IMR-90 (cell line): ENCODE measurements at regions not wholly inside any gene's neighbourhood (a gene's known extent, or its start where the extent isn't known, plus 50 kb on each side); places are given as distances from the start of the nearest gene placed in this dataset.

Experiments
- ATAC-seq: fragments of 200-7000 bp; cut with Tn5 transposase; 2 replicates; pipeline ENCODE4 v1.9.1; 2020; ENCODE audit warnings: low read depth, mild to moderate bottlenecking, moderate library complexity
- BruUV-seq: library from RNA; stranded (reverse); fragments of 400-500 nt; replicated peaks from 2 replicates; lab custom pipeline; 2021; lab: Mats Ljungman, UMichigan
- CTCF ChIA-PET: fragments of 300-600 bp; formaldehyde crosslinking; extraction: SDS; loops from one replicate; lab custom pipeline; 2021; ENCODE audit warnings: antibody characterized with exemption; lab: Yijun Ruan, JAX
- POLR2A ChIA-PET: fragments of 300-600 bp; sonication (Branson Sonifier 250); formaldehyde crosslinking; loops from one replicate; lab custom pipeline; 2022; ENCODE audit warnings: antibody characterized with exemption; ENCODE audit not compliant: unreplicated experiment; lab: Charles Lee
- DNase-seq: peaks from one replicate; pipeline ENCODE4 v3.0.0; 2013
- H2AFZ ChIP-seq: replicated peaks from 2 replicates; pipeline ENCODE3; 2013; ENCODE audit warnings: low read length, mild to moderate bottlenecking; ENCODE audit not compliant: poor library complexity
- H2AK5ac ChIP-seq: 2 replicates; pipeline ENCODE4 v1.6.1; 2013; ENCODE audit warnings: low read depth, low read length, inconsistent platforms
- H2AK9ac ChIP-seq: replicated peaks from 2 replicates; pipeline ENCODE3; 2013; ENCODE audit warnings: mild to moderate bottlenecking, low read depth, low read length, moderate library complexity; ENCODE audit not compliant: poor library complexity
- H2BK120ac ChIP-seq: 2 replicates; pipeline ENCODE4 v1.6.1; 2013; ENCODE audit warnings: low read depth, low read length, inconsistent platforms
- H2BK15ac ChIP-seq: 3 replicates; pipeline ENCODE4 v1.6.1; 2013; ENCODE audit warnings: low read depth, low read length, inconsistent platforms
- H2BK20ac ChIP-seq: 2 replicates; pipeline ENCODE4 v1.6.1; 2013; ENCODE audit warnings: low read depth, mild to moderate bottlenecking, inconsistent platforms, low read length, moderate library complexity
- H2BK5ac ChIP-seq: 2 replicates; pipeline ENCODE4 v1.6.1; 2013; ENCODE audit warnings: mild to moderate bottlenecking, low read depth, low read length, inconsistent platforms; ENCODE audit not compliant: poor library complexity, severe bottlenecking
- H3K14ac ChIP-seq: replicated peaks from 2 replicates; pipeline ENCODE4 v1.6.1; 2013; ENCODE audit warnings: low read depth, low read length, inconsistent platforms
- H3K18ac ChIP-seq: 2 replicates; pipeline ENCODE4 v1.6.1; 2013; ENCODE audit warnings: low read depth, low read length, control low read depth
- H3K23ac ChIP-seq: 2 replicates; pipeline ENCODE4 v1.6.1; 2013; ENCODE audit warnings: low read depth, low read length, inconsistent platforms
- H3K27ac ChIP-seq: 2 replicates; pipeline ENCODE4 v1.5.1; 2013; ENCODE audit warnings: mild to moderate bottlenecking, control low read depth, low read length; ENCODE audit not compliant: insufficient read depth
- H3K27me3 ChIP-seq: 2 replicates; pipeline ENCODE4 v1.6.1; 2013; ENCODE audit warnings: low read length; ENCODE audit not compliant: control insufficient read depth, insufficient read depth
- H3K36me3 ChIP-seq: 2 replicates; pipeline ENCODE4 v1.6.1; 2013; ENCODE audit warnings: low read length, mixed read lengths; ENCODE audit not compliant: control insufficient read depth, insufficient read depth
- H3K4ac ChIP-seq: 2 replicates; pipeline ENCODE4 v1.6.1; 2013; ENCODE audit warnings: low read depth, low read length, inconsistent platforms
- H3K4me1 ChIP-seq: 2 replicates; pipeline ENCODE4 v1.6.1; 2013; ENCODE audit warnings: low read length, mixed read lengths; ENCODE audit not compliant: control insufficient read depth, insufficient read depth
- H3K4me2 ChIP-seq: 2 replicates; pipeline ENCODE4 v1.6.1; 2013; ENCODE audit warnings: low read depth, mild to moderate bottlenecking, control low read depth, low read length, moderate library complexity
- H3K4me3 ChIP-seq: 2 replicates; pipeline ENCODE4 v1.5.1; 2013; ENCODE audit warnings: low read depth, mild to moderate bottlenecking, control low read depth, low read length, moderate library complexity; ENCODE audit not compliant: insufficient read depth
- H3K56ac ChIP-seq: 2 replicates; pipeline ENCODE4 v1.6.1; 2013; ENCODE audit warnings: low read length, inconsistent platforms; ENCODE audit not compliant: insufficient read depth; ENCODE audit errors: extremely low read depth
- H3K79me1 ChIP-seq, 2 experiments: 2 replicates each; pipeline ENCODE4 v1.6.1; 2013; ENCODE audit warnings: low read length in 2 of 2, inconsistent platforms in 1 of 2, low read depth in 1 of 2
- H3K9ac ChIP-seq: 2 replicates; pipeline ENCODE4 v1.6.1; 2013; ENCODE audit warnings: low read depth, low read length, control low read depth
- H3K9me1 ChIP-seq: 2 replicates; pipeline ENCODE4 v1.6.1; 2013; ENCODE audit warnings: low read length, inconsistent platforms; ENCODE audit not compliant: insufficient read depth
- H3K9me3 ChIP-seq: 2 replicates; pipeline ENCODE4 v1.6.1; 2013; ENCODE audit warnings: low read length; ENCODE audit not compliant: control insufficient read depth, insufficient read depth
- H4K20me1 ChIP-seq: 2 replicates; pipeline ENCODE4 v1.6.1; 2013; ENCODE audit warnings: low read length, inconsistent platforms; ENCODE audit not compliant: insufficient read depth
- H4K5ac ChIP-seq: 2 replicates; pipeline ENCODE4 v1.6.1; 2013; ENCODE audit warnings: mild to moderate bottlenecking, low read depth, low read length, control low read depth
- H4K8ac ChIP-seq, 2 experiments: 2 replicates each; pipeline ENCODE4 v1.6.1; 2013; ENCODE audit warnings: low read depth in 2 of 2, low read length in 2 of 2, control low read depth in 1 of 2, inconsistent platforms in 1 of 2
- H4K91ac ChIP-seq: 2 replicates; pipeline ENCODE4 v1.6.1; 2013; ENCODE audit warnings: low read depth, low read length, inconsistent platforms; ENCODE audit not compliant: insufficient read depth
- BHLHE40 ChIP-seq: fragments of 150-350 bp; IDR thresholded peaks from 2 replicates; pipeline ENCODE4 v1.6.1; 2016; ENCODE audit warnings: mild to moderate bottlenecking, low read depth, low read length
- CHD1 ChIP-seq: IDR thresholded peaks from 2 replicates; pipeline ENCODE4 v1.6.1; 2012; ENCODE audit warnings: low read depth, low read length, improper control_type of control experiment
- FOS ChIP-seq: fragments of 150-350 bp; IDR thresholded peaks from 2 replicates; pipeline ENCODE4 v1.6.1; 2016; ENCODE audit warnings: low read depth, low read length
- MAFK ChIP-seq: IDR thresholded peaks from 2 replicates; pipeline ENCODE4 v1.6.1; 2012; ENCODE audit warnings: low read depth, low read length, improper control_type of control experiment
- MAZ ChIP-seq: IDR thresholded peaks from 2 replicates; pipeline ENCODE4 v1.6.1; 2012; ENCODE audit warnings: low read depth, mild to moderate bottlenecking, low read length, improper control_type of control experiment, moderate library complexity, borderline replicate concordance
- MXI1 ChIP-seq: IDR thresholded peaks from 2 replicates; pipeline ENCODE4 v1.6.1; 2012; ENCODE audit warnings: low read depth, mild to moderate bottlenecking, low read length, moderate library complexity, borderline replicate concordance
- POLR2A ChIP-seq: IDR thresholded peaks from 2 replicates; pipeline ENCODE4 v1.6.1; 2012; ENCODE audit warnings: mild to moderate bottlenecking, low read depth, low read length
- RAD21 ChIP-seq: IDR thresholded peaks from 2 replicates; pipeline ENCODE4 v1.6.1; 2012; ENCODE audit warnings: low read length, improper control_type of control experiment
- RCOR1 ChIP-seq: IDR thresholded peaks from 2 replicates; pipeline ENCODE4 v1.6.1; 2012; ENCODE audit warnings: mild to moderate bottlenecking, low read length, improper control_type of control experiment; ENCODE audit not compliant: insufficient replicate concordance
- RFX5 ChIP-seq: IDR thresholded peaks from 2 replicates; pipeline ENCODE4 v1.8.0; 2012; ENCODE audit warnings: low read depth, mild to moderate bottlenecking, low read length, moderate library complexity
- SMC3 ChIP-seq: fragments of 150-350 bp; IDR thresholded peaks from 2 replicates; pipeline ENCODE4 v1.6.1; 2016; ENCODE audit warnings: low read depth, mild to moderate bottlenecking, antibody characterized with exemption, low read length, moderate library complexity
- WGBS, 2 experiments: methylation state at CpG; one replicate each; pipeline versions ENCODE4 v1.1.5 to v1.1.7; 2013; ENCODE audit warnings: missing lambda C conversion rate in 2 of 2; ENCODE audit not compliant: insufficient read length in 1 of 2; ENCODE audit errors: extremely low coverage in 2 of 2; 5-methylcytosine and 5-hydroxymethylcytosine counted together
- dilution Hi-C: fragments of 300-500 bp; cut with HindIII; formaldehyde crosslinking; loops from one replicate; pipeline ENCODE4 v1.14.3; 2018; ENCODE audit warnings: low sequenced_read_pairs; ENCODE audit not compliant: unreplicated experiment
- in situ Hi-C: fragments of 300-500 bp; cut with MboI; formaldehyde crosslinking; loops from 3 replicates; pipeline ENCODE4 v1.14.3; 2019; ENCODE audit warnings: low sequenced_read_pairs, inconsistent platforms, mixed read lengths
- intact Hi-C: fragments of 100-400 bp; cut with micrococcal nuclease; formaldehyde crosslinking; loops from 2 replicates; pipeline ENCODE4 v1.10.0; 2022

- ChIA-PET POLR2A (no interaction called here), CTCF (no interaction called here)
- in situ Hi-C loops (no loop called here), intact Hi-C loops (no loop called here), dilution Hi-C loops (no loop called here)
- Histone ChIP-seq H3K4me3 (no peak overlapping the region), H3K9me1 (no peaks in the 10 kb centered on the region), H3K18ac (no peak overlapping the region), H4K8ac (no peak overlapping the region), H3K9ac (no peak overlapping the region), H2BK120ac (no peak overlapping the region), H2AK5ac (no peak overlapping the region), H3K27me3 (no peaks in the 10 kb centered on the region), H3K14ac (no peak overlapping the region), H4K20me1 (no peaks in the 10 kb centered on the region), H4K91ac (no peak overlapping the region), H3K4me2 (no peak overlapping the region), H3K56ac (no peak overlapping the region), H3K9me3 (no peaks in the 10 kb centered on the region), H3K36me3 (no peaks in the 10 kb centered on the region), H2AK9ac (no peak overlapping the region), H3K79me1 (no peaks in the 10 kb centered on the region), H2BK20ac (no peak overlapping the region), H4K5ac (no peak overlapping the region), H3K27ac (no peak overlapping the region), H3K4ac (no peak overlapping the region), H2BK5ac (no peak overlapping the region), H3K23ac (no peak overlapping the region), H3K4me1 (no peaks in the 10 kb centered on the region), H2BK15ac (no peak overlapping the region), H2AFZ (no peak overlapping the region)
- WGBS, 2 experiments: no CpG with 5 or more reads among the region's 5 CpGs
- ATAC-seq (no peak), DNase-seq (no peak)
- BruUV-seq: no TSS peak
- TF ChIP-seq RCOR1 (no peak), MAZ (no peak), BHLHE40 (no peak), CHD1 (no peak), FOS (no peak), MAFK (no peak), SMC3 (no peak), MXI1 (no peak), POLR2A (no peak), RAD21 (no peak), RFX5 (no peak)
Observed at GRCh38 chr2:150222942-150223341, 264.5 kb downstream of the RND3 start.
